ENCODE measurements at regions not wholly inside any gene's neighbourhood (a gene's known extent, or its start where the extent isn't known, plus 50 kb on each side); places are given as distances from the start of the nearest gene placed in this dataset.

DNA sequence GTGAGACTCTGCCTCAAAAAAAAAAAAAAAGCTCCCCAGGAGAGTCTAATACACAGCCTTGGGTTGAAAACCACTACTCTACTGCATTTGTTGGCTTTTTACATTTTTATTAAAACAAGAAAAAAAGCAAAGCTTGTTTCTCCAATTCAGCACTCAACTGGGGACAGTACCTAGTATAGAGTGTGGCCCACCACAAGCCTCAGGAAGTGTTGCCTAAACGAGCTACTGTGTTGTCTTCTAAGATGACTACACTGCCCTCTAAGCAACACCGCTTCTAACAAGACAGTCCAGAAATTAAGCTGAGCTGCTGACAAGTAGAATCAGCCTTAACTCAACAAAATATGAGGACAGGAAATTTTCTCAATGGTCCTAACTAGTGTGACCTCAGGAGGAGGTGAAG, 522.2 kb downstream of the FGF9 start:
- no peak for TF ChIP-seq CTCF (conservative IDR thresholded peaks at IDR 0.05; ENCODE audit: low read depth, low read length)
- no peak for TF ChIP-seq POLR2A (IDR thresholded peaks at IDR 0.05; ENCODE audit: low read depth, low read length)
- TF ChIP-seq CEBPB (IDR thresholded peaks at IDR 0.05; ENCODE audit: low read depth, low read length) = no peak
